CD4-positive, alpha-beta memory T cell (primary cell): ENCODE measurements at regions not wholly inside any gene's neighbourhood (a gene's known extent, or its start where the extent isn't known, plus 50 kb on each side); places are given as distances from the start of the nearest gene placed in this dataset.

Experiments
- CTCF ChIA-PET: fragments of 350-600 bp; sonication (Branson Sonifier 250); formaldehyde crosslinking; loops from one replicate; lab custom pipeline; 2021; ENCODE audit warnings: inconsistent platforms; ENCODE audit not compliant: partially characterized antibody; lab: Charles Lee
- POLR2A ChIA-PET: fragments of 350-600 bp; sonication (Branson Sonifier 250); formaldehyde crosslinking; loops from one replicate; lab custom pipeline; 2021; ENCODE audit not compliant: partially characterized antibody; lab: Charles Lee
- DNase-seq, 5 donors: peaks; one replicate each; pipeline versions ENCODE4 v3.0.0 to v3.0.0-alpha.2; 2020 to 2022; ENCODE audit warnings: mixed read lengths in 1 of 5
- H3K27ac ChIP-seq: one replicate; pipeline ENCODE4 v1.7.0; 2013; ENCODE audit warnings: low read depth, low read length
- H3K27me3 ChIP-seq: 2 replicates; pipeline ENCODE4 v1.7.0; 2013; ENCODE audit warnings: mild to moderate bottlenecking, low read length, moderate library complexity; ENCODE audit not compliant: insufficient read depth
- H3K36me3 ChIP-seq: 2 replicates; pipeline ENCODE4 v1.7.0; 2013; ENCODE audit warnings: mild to moderate bottlenecking, low read length, moderate library complexity; ENCODE audit not compliant: insufficient read depth
- H3K4me1 ChIP-seq: 2 replicates; pipeline ENCODE4 v1.7.0; 2013; ENCODE audit warnings: mild to moderate bottlenecking, low read length, moderate library complexity; ENCODE audit not compliant: insufficient read depth
- H3K4me3 ChIP-seq, 2 donors: one replicate each; pipeline ENCODE4 v1.7.0; 2013; ENCODE audit warnings: low read length in 2 of 2, mild to moderate bottlenecking in 1 of 2
- H3K9me3 ChIP-seq, 2 donors: one replicate each; pipeline ENCODE4 v1.7.0; 2013; ENCODE audit warnings: low read length in 2 of 2, control low read depth in 1 of 2; ENCODE audit not compliant: control insufficient read depth in 1 of 2
- H3K27ac Mint-ChIP-seq, 7 donors: one replicate each; pipeline ENCODE4 v1.8.0; 2020 to 2021; ENCODE audit warnings: mixed read lengths in 7 of 7, mild to moderate bottlenecking in 6 of 7, inconsistent platforms in 3 of 7, moderate library complexity in 3 of 7
- H3K27me3 Mint-ChIP-seq, 2 donors: one replicate each; pipeline ENCODE4 v1.8.0; 2020 to 2021; ENCODE audit warnings: mixed read lengths in 2 of 2
- H3K36me3 Mint-ChIP-seq, 2 donors: one replicate each; pipeline ENCODE4 v1.8.0; 2020 to 2021; ENCODE audit warnings: mixed read lengths in 2 of 2, inconsistent platforms in 1 of 2, mild to moderate bottlenecking in 1 of 2
- H3K4me1 Mint-ChIP-seq, 4 donors: one replicate each; pipeline ENCODE4 v1.8.0; 2020 to 2021; ENCODE audit warnings: mixed read lengths in 4 of 4, mild to moderate bottlenecking in 1 of 4
- H3K4me3 Mint-ChIP-seq, 8 donors: one replicate each; pipeline ENCODE4 v1.8.0; 2020 to 2021; ENCODE audit warnings: mixed read lengths in 8 of 8, mild to moderate bottlenecking in 7 of 8, moderate library complexity in 6 of 8, inconsistent platforms in 3 of 8
- H3K9me3 Mint-ChIP-seq, 8 donors: one replicate each; pipeline ENCODE4 v1.8.0; 2020 to 2021; ENCODE audit warnings: mixed read lengths in 8 of 8, mild to moderate bottlenecking in 5 of 8, inconsistent platforms in 3 of 8, moderate library complexity in 1 of 8
- intact Hi-C: fragments of 100-400 bp; cut with micrococcal nuclease; formaldehyde crosslinking; loops from one replicate; pipeline ENCODE4 v1.15.1; 2023

GRCh38 chr20:63112491-63113219 is 103.3 kb downstream of the YTHDF1 start:
- no peak for DNase-seq
- H3K4me1 ChIP-seq = no peaks in the 10 kb centered on the region
- no peak overlapping the region for H3K27ac ChIP-seq
- H3K36me3 ChIP-seq = no peaks in the 10 kb centered on the region
- CTCF ChIA-PET = no interaction called here
- Mint-ChIP-seq H3K4me1 (no peaks in the 10 kb centered on the region), H3K36me3 (peaks cover 0 to 3% of the 10 kb centered on the region in 2 donors), H3K27ac (no peak overlapping the region), H3K4me3 (no peak overlapping the region), H3K9me3 (peaks cover 3 to 23% (median 10%) of the 10 kb centered on the region in 8 donors), H3K27me3 (peaks cover 21 to 27% of the 10 kb centered on the region in 2 donors)
- peaks cover 4% of the 10 kb centered on the region for H3K27me3 ChIP-seq
- POLR2A ChIA-PET = no interaction called here
- H3K4me3 ChIP-seq = no peak overlapping the region
- H3K9me3 ChIP-seq = no peaks in the 10 kb centered on the region
- intact Hi-C loops = no loop called here

- H3K4me1 Mint-ChIP-seq = no peaks in the 10 kb centered on the region
- H3K36me3 ChIP-seq = no peaks in the 10 kb centered on the region
- peaks cover 4% of the 10 kb centered on the region for H3K27me3 ChIP-seq
- no peak overlapping the region for H3K4me3 ChIP-seq
- no peaks in the 10 kb centered on the region for H3K4me1 ChIP-seq
- intact Hi-C loops = no loop called here
- peaks cover 2 to 3% of the 10 kb centered on the region in 2 donors for H3K36me3 Mint-ChIP-seq
- peaks cover 3 to 26% (median 10%) of the 10 kb centered on the region in 8 donors for H3K9me3 Mint-ChIP-seq
- H3K27ac Mint-ChIP-seq = peak overlapping the region in 1 of 7 donors; percentile 1
- POLR2A ChIA-PET = no interaction called here
- peaks cover 0 to 1% of the 10 kb centered on the region in 2 donors for H3K27me3 Mint-ChIP-seq
- H3K4me3 Mint-ChIP-seq = no peak overlapping the region
- H3K9me3 ChIP-seq = no peaks in the 10 kb centered on the region
- DNase-seq = no peak
- H3K27ac ChIP-seq = no peak overlapping the region
- CTCF ChIA-PET = no interaction called here
Measured at GRCh38 chr20:63108247-63108646, 101.5 kb upstream of the BHLHE23 start.

- Mint-ChIP-seq H3K4me1 (peaks cover 0 to 4% (median 0%) of the 10 kb centered on the region in 4 donors), H3K27me3 (peaks cover 0 to 3% of the 10 kb centered on the region in 2 donors), H3K9me3 (peaks cover 3 to 26% (median 10%) of the 10 kb centered on the region in 8 donors), H3K27ac (no peak overlapping the region), H3K36me3 (peaks cover 3 to 6% of the 10 kb centered on the region in 2 donors), H3K4me3 (no peak overlapping the region)
- Histone ChIP-seq H3K9me3 (no peaks in the 10 kb centered on the region), H3K36me3 (no peaks in the 10 kb centered on the region), H3K4me3 (no peak overlapping the region), H3K27me3 (peaks cover 4% of the 10 kb centered on the region), H3K27ac (no peak overlapping the region), H3K4me1 (no peaks in the 10 kb centered on the region)
- POLR2A ChIA-PET = no interaction called here
- intact Hi-C loops = no loop called here
- CTCF ChIA-PET = no interaction called here
- DNase-seq = no peak
Measured at GRCh38 chr20:63107449-63108200, 100.9 kb upstream of the BHLHE23 start.

GRCh38 chr20:63106765-63107448 is 100.1 kb upstream of the BHLHE23 start:
- H3K4me1 ChIP-seq = peaks cover 2% of the 10 kb centered on the region
- DNase-seq = no peak
- H3K4me3 ChIP-seq = no peak overlapping the region
- peak overlapping the region in 1 of 7 donors; percentile 99 for H3K27ac Mint-ChIP-seq
- peaks cover 0 to 7% (median 0%) of the 10 kb centered on the region in 4 donors for H3K4me1 Mint-ChIP-seq
- peaks cover 2 to 8% of the 10 kb centered on the region in 2 donors for H3K36me3 Mint-ChIP-seq
- H3K27ac ChIP-seq = no peak overlapping the region
- intact Hi-C loops = no loop called here
- H3K36me3 ChIP-seq = no peaks in the 10 kb centered on the region
- H3K4me3 Mint-ChIP-seq = no peak overlapping the region
- peaks cover 3 to 22% (median 8%) of the 10 kb centered on the region in 8 donors for H3K9me3 Mint-ChIP-seq
- peaks cover 0 to 3% of the 10 kb centered on the region in 2 donors for H3K27me3 Mint-ChIP-seq
- ChIA-PET CTCF (no interaction called here), POLR2A (no interaction called here)
- no peaks in the 10 kb centered on the region for H3K9me3 ChIP-seq
- H3K27me3 ChIP-seq = no peaks in the 10 kb centered on the region

GRCh38 chr20:63106108-63106764 is 99.5 kb upstream of the BHLHE23 start:
- peaks cover 5% of the 10 kb centered on the region for H3K4me1 ChIP-seq
- peak overlapping the region in 1 of 7 donors; percentile 99 for H3K27ac Mint-ChIP-seq
- H3K36me3 ChIP-seq = no peaks in the 10 kb centered on the region
- no peaks in the 10 kb centered on the region for H3K9me3 ChIP-seq
- peaks cover 0 to 12% (median 1%) of the 10 kb centered on the region in 4 donors for H3K4me1 Mint-ChIP-seq
- H3K4me3 ChIP-seq = no peak overlapping the region
- no peaks in the 10 kb centered on the region for H3K27me3 ChIP-seq
- H3K9me3 Mint-ChIP-seq = peaks cover 0 to 20% (median 4%) of the 10 kb centered on the region in 8 donors
- peaks cover 0 to 12% of the 10 kb centered on the region in 2 donors for H3K36me3 Mint-ChIP-seq
- DNase-seq = no peak
- no peak overlapping the region for H3K27ac ChIP-seq
- H3K4me3 Mint-ChIP-seq = peak overlapping the region in 1 of 8 donors; percentile 18
- ChIA-PET POLR2A (no interaction called here), CTCF (no interaction called here)
- intact Hi-C loops = no loop called here
- H3K27me3 Mint-ChIP-seq = peaks cover 0 to 3% of the 10 kb centered on the region in 2 donors

- Histone ChIP-seq H3K27me3 (no peaks in the 10 kb centered on the region), H3K9me3 (no peaks in the 10 kb centered on the region), H3K4me1 (peaks cover 5% of the 10 kb centered on the region), H3K27ac (no peak overlapping the region), H3K4me3 (no peak overlapping the region), H3K36me3 (no peaks in the 10 kb centered on the region)
- no peak for DNase-seq
- ChIA-PET CTCF (no interaction called here), POLR2A (no interaction called here)
- intact Hi-C loops = no loop called here
- Mint-ChIP-seq H3K4me1 (peaks cover 0 to 12% (median 1%) of the 10 kb centered on the region in 4 donors), H3K36me3 (peaks cover 0 to 12% of the 10 kb centered on the region in 2 donors), H3K4me3 (peak overlapping the region in 2 of 8 donors; percentile 26 to 52), H3K27me3 (peaks cover 0 to 3% of the 10 kb centered on the region in 2 donors), H3K27ac (peak overlapping the region in 1 of 7 donors; percentile 99), H3K9me3 (peaks cover 0 to 19% (median 4%) of the 10 kb centered on the region in 8 donors)
Measured at GRCh38 chr20:63105211-63106107, 98.7 kb upstream of the BHLHE23 start.
